Neural progenitor cell (in vitro differentiated cells): ENCODE measurements at regions not wholly inside any gene's neighbourhood (a gene's known extent, or its start where the extent isn't known, plus 50 kb on each side); places are given as distances from the start of the nearest gene placed in this dataset.

Source experiments
- CTCF ChIP-seq: fragments of 200-600 bp; sonication (generic); IDR thresholded peaks from 2 replicates; pipeline ENCODE4 v1.5.1; 2017; ENCODE audit warnings: antibody characterized with exemption, mild to moderate bottlenecking
- EZH2 ChIP-seq: fragments of 200-600 bp; sonication (generic); IDR thresholded peaks from 2 replicates; pipeline ENCODE4 v1.6.1; 2017; ENCODE audit warnings: antibody characterized with exemption, mild to moderate bottlenecking, moderate library complexity
- EZH2phosphoT487 ChIP-seq: fragments of 200-600 bp; sonication (generic); IDR thresholded peaks from 2 replicates; pipeline ENCODE4 v1.6.1; 2017; ENCODE audit warnings: antibody characterized with exemption

- no peak for TF ChIP-seq CTCF
- no peak for TF ChIP-seq EZH2phosphoT487
- TF ChIP-seq EZH2: no peak
Observed at GRCh38 chr5:99331061-99331460, 402.3 kb upstream of the CHD1 start.
